ENCODE measurements at regions not wholly inside any gene's neighbourhood (a gene's known extent, or its start where the extent isn't known, plus 50 kb on each side); places are given as distances from the start of the nearest gene placed in this dataset.

GRCh38 chr5:5704352-5704751 is 281.9 kb downstream of the ICE1 start:
- TF ChIP-seq CTCF (IDR thresholded peaks at IDR 0.05) (no peak), EP300 (IDR thresholded peaks at IDR 0.05) (no peak)
